Neural progenitor cell (in vitro differentiated cells): ENCODE measurements at regions not wholly inside any gene's neighbourhood (a gene's known extent, or its start where the extent isn't known, plus 50 kb on each side); places are given as distances from the start of the nearest gene placed in this dataset.
A peak's percentile ranks its signal among the peaks of the same experiment; 100 is the strongest.

Source experiments
- DNase-seq: peaks from one replicate; pipeline ENCODE4 v3.0.0-alpha.2; 2016; ENCODE audit warnings: low spot score
- H2AFZ ChIP-seq: fragments of 200-600 bp; sonication (generic); replicated peaks from 2 replicates; pipeline ENCODE4 v1.6.1; 2016; ENCODE audit warnings: antibody characterized with exemption
- H3F3A ChIP-seq: fragments of 200-600 bp; sonication (generic); 2 replicates; pipeline ENCODE4 v1.6.1; 2016; ENCODE audit warnings: antibody characterized with exemption, low read depth
- H3K27ac ChIP-seq: fragments of 200-600 bp; sonication (generic); 2 replicates; pipeline ENCODE4 v1.5.1; 2016; ENCODE audit warnings: mild to moderate bottlenecking
- H3K27me3 ChIP-seq: fragments of 200-600 bp; sonication (generic); 2 replicates; pipeline ENCODE4 v1.6.1; 2016; ENCODE audit warnings: mild to moderate bottlenecking, moderate library complexity
- H3K36me3 ChIP-seq: fragments of 200-600 bp; sonication (generic); 2 replicates; pipeline ENCODE4 v1.5.1; 2016
- H3K4me1 ChIP-seq: fragments of 200-600 bp; sonication (generic); 2 replicates; pipeline ENCODE4 v1.6.1; 2016; ENCODE audit warnings: mixed run types
- H3K4me2 ChIP-seq: fragments of 200-600 bp; sonication (generic); 2 replicates; pipeline ENCODE4 v1.6.1; 2016
- H3K4me3 ChIP-seq: fragments of 200-600 bp; sonication (generic); 2 replicates; pipeline ENCODE4 v1.5.1; 2016
- H3K79me2 ChIP-seq: fragments of 200-600 bp; sonication (generic); 2 replicates; pipeline ENCODE4 v1.6.1; 2016; ENCODE audit warnings: low read depth
- H3K9ac ChIP-seq: fragments of 200-600 bp; sonication (generic); 2 replicates; pipeline ENCODE4 v1.6.1; 2016
- H3K9me3 ChIP-seq: fragments of 200-600 bp; sonication (generic); 2 replicates; pipeline ENCODE4 v1.5.1; 2016; ENCODE audit warnings: low read depth
- H4K20me1 ChIP-seq: fragments of 200-600 bp; sonication (generic); 2 replicates; pipeline ENCODE4 v1.6.1; 2016; ENCODE audit warnings: low read depth
- H3K27ac Mint-ChIP-seq: 3 replicates; pipeline ENCODE4 v1.8.0; 2021; ENCODE audit warnings: mixed read lengths
- H3K27me3 Mint-ChIP-seq: 2 replicates; pipeline ENCODE4 v1.8.0; 2022; ENCODE audit warnings: low read depth, mild to moderate bottlenecking, inconsistent platforms, moderate library complexity, mixed read lengths; ENCODE audit not compliant: insufficient read depth
- H3K36me3 Mint-ChIP-seq: 3 replicates; pipeline ENCODE4 v1.8.0; 2021; ENCODE audit warnings: mixed read lengths
- H3K4me1 Mint-ChIP-seq: 3 replicates; pipeline ENCODE4 v1.8.0; 2021; ENCODE audit warnings: mixed read lengths
- H3K4me3 Mint-ChIP-seq: 3 replicates; pipeline ENCODE4 v1.8.0; 2021; ENCODE audit warnings: mild to moderate bottlenecking, moderate library complexity, mixed read lengths
- H3K9me3 Mint-ChIP-seq: 3 replicates; pipeline ENCODE4 v1.8.0; 2020; ENCODE audit warnings: mixed read lengths
- CTCF ChIP-seq: fragments of 200-600 bp; sonication (generic); IDR thresholded peaks from 2 replicates; pipeline ENCODE4 v1.5.1; 2017; ENCODE audit warnings: antibody characterized with exemption, mild to moderate bottlenecking
- EZH2 ChIP-seq: fragments of 200-600 bp; sonication (generic); IDR thresholded peaks from 2 replicates; pipeline ENCODE4 v1.6.1; 2017; ENCODE audit warnings: antibody characterized with exemption, mild to moderate bottlenecking, moderate library complexity
- EZH2phosphoT487 ChIP-seq: fragments of 200-600 bp; sonication (generic); IDR thresholded peaks from 2 replicates; pipeline ENCODE4 v1.6.1; 2017; ENCODE audit warnings: antibody characterized with exemption

GRCh38 chr12:105479710-105480109, 149.2 kb downstream of the C12orf75 start:
- peaks cover 5% of the 10 kb centered on the region for H3K27me3 Mint-ChIP-seq
- peak overlapping the region; percentile 58 for H3K27ac Mint-ChIP-seq
- H3K4me3 Mint-ChIP-seq: no peak overlapping the region
- no peaks in the 10 kb centered on the region for H3K9me3 ChIP-seq
- peaks cover 7% of the 10 kb centered on the region for H3F3A ChIP-seq
- no peaks in the 10 kb centered on the region for H3K36me3 ChIP-seq
- no peak overlapping the region for H3K4me2 ChIP-seq
- no peaks in the 10 kb centered on the region for H4K20me1 ChIP-seq
- no peak overlapping the region for H3K4me3 ChIP-seq
- no peaks in the 10 kb centered on the region for H3K79me2 ChIP-seq
- H3K36me3 Mint-ChIP-seq: no peaks in the 10 kb centered on the region
- no peak overlapping the region for H3K27ac ChIP-seq
- no peak for TF ChIP-seq CTCF
- TF ChIP-seq EZH2: no peak
- no peak for TF ChIP-seq EZH2phosphoT487
- peaks cover 31% of the 10 kb centered on the region for H3K4me1 Mint-ChIP-seq
- H2AFZ ChIP-seq: no peak overlapping the region
- peaks cover 13% of the 10 kb centered on the region for H3K4me1 ChIP-seq
- no peaks in the 10 kb centered on the region for H3K27me3 ChIP-seq
- H3K9me3 Mint-ChIP-seq: peaks cover 7% of the 10 kb centered on the region
- no peak overlapping the region for H3K9ac ChIP-seq
- no peak for DNase-seq

GRCh38 chr12:105480162-105480561, 149.7 kb downstream of the C12orf75 start:
- Histone ChIP-seq H3K9me3 (no peaks in the 10 kb centered on the region), H3K4me1 (peaks cover 13% of the 10 kb centered on the region), H3K4me2 (no peak overlapping the region), H3K9ac (no peak overlapping the region), H4K20me1 (no peaks in the 10 kb centered on the region), H3K36me3 (no peaks in the 10 kb centered on the region), H3K4me3 (no peak overlapping the region), H3K79me2 (no peaks in the 10 kb centered on the region), H3K27ac (no peak overlapping the region), H2AFZ (no peak overlapping the region), H3K27me3 (no peaks in the 10 kb centered on the region), H3F3A (peaks cover 7% of the 10 kb centered on the region)
- peak; percentile 51 for DNase-seq
- Mint-ChIP-seq H3K36me3 (no peaks in the 10 kb centered on the region), H3K4me1 (peaks cover 31% of the 10 kb centered on the region), H3K9me3 (peaks cover 5% of the 10 kb centered on the region), H3K4me3 (no peak overlapping the region), H3K27me3 (peaks cover 5% of the 10 kb centered on the region), H3K27ac (peak overlapping the region; percentile 58)
- TF ChIP-seq CTCF (no peak), EZH2 (no peak), EZH2phosphoT487 (no peak)

- Mint-ChIP-seq H3K4me3 (no peak overlapping the region), H3K9me3 (peaks cover 2% of the 10 kb centered on the region), H3K4me1 (peaks cover 31% of the 10 kb centered on the region), H3K27ac (no peak overlapping the region), H3K27me3 (peaks cover 2% of the 10 kb centered on the region), H3K36me3 (no peaks in the 10 kb centered on the region)
- no peak overlapping the region for H3K4me3 ChIP-seq
- no peak overlapping the region for H3K27ac ChIP-seq
- peaks cover 7% of the 10 kb centered on the region for H3F3A ChIP-seq
- TF ChIP-seq CTCF (no peak), EZH2phosphoT487 (no peak), EZH2 (no peak)
- no peaks in the 10 kb centered on the region for H3K27me3 ChIP-seq
- no peaks in the 10 kb centered on the region for H4K20me1 ChIP-seq
- H2AFZ ChIP-seq: no peak overlapping the region
- H3K9ac ChIP-seq: no peak overlapping the region
- no peak overlapping the region for H3K4me2 ChIP-seq
- H3K79me2 ChIP-seq: no peaks in the 10 kb centered on the region
- no peaks in the 10 kb centered on the region for H3K36me3 ChIP-seq
- H3K9me3 ChIP-seq: no peaks in the 10 kb centered on the region
- DNase-seq: no peak
- H3K4me1 ChIP-seq: peaks cover 13% of the 10 kb centered on the region
Measured at GRCh38 chr12:105481392-105482300, 151.2 kb downstream of the C12orf75 start.
